ENCODE measurements at regions not wholly inside any gene's neighbourhood (a gene's known extent, or its start where the extent isn't known, plus 50 kb on each side); places are given as distances from the start of the nearest gene placed in this dataset.
A peak's percentile ranks its signal among the peaks of the same experiment; 100 is the strongest.

DNA sequence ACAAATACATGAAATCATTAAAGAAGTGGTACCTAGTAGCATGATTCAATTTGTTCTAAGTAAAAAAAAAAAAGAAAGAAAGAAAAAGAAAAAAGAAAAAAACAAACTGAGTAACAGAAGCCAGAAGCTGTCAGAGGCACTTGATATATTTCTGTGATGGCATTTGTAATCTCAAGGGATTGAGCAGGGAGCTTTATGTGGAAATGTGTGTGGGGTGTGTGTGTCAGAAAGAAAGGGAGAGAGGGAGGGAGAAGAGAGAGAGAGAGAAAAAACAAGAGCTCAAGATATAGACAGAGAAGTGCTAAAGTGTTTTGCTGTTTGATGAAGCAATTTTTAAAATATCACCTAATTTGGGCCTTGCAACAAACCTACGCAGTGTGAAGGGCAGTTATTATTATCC is 357.6 kb upstream of the PCDH15 start:
- Histone ChIP-seq H3K4me2 (no peak overlapping the region), H3K36me3 (ENCODE audit: low read depth) (no peaks in the 10 kb centered on the region), H3K4me1 (replicated peaks; ENCODE audit: insufficient read depth) (no peaks in the 10 kb centered on the region), H3K27me3 (ENCODE audit: insufficient read depth, low read depth) (no peaks in the 10 kb centered on the region), H3K9me3 (ENCODE audit: insufficient read depth, low read depth) (no peaks in the 10 kb centered on the region; the same call in 1 of the 2 replicates), H3K27ac (no peak overlapping the region), H3K9me2 (ENCODE audit: insufficient read depth) (no peaks in the 10 kb centered on the region), H3K79me2 (ENCODE audit: low read depth) (no peaks in the 10 kb centered on the region), H3F3A (ENCODE audit: insufficient read depth, low read depth) (no peaks in the 10 kb centered on the region), H3K4me3 (no peak overlapping the region), H2AFZ (no peak overlapping the region), H4K20me1 (ENCODE audit: insufficient read depth) (no peaks in the 10 kb centered on the region)
- DNase-seq = no peak
- ChIA-PET CTCF (no interaction called here), POLR2A (ENCODE audit: unreplicated experiment) (no interaction called here)
- intact Hi-C loops (cut with micrococcal nuclease; ENCODE audit: unreplicated experiment) = no loop called here
- TF ChIP-seq CTCF (conservative IDR thresholded peaks at IDR 0.05) = no peak
- no peak for TF ChIP-seq EZH2 (IDR thresholded peaks at IDR 0.05; ENCODE audit: low read depth)
- BruUV-seq (replicated peaks) = no TSS peak

DNA sequence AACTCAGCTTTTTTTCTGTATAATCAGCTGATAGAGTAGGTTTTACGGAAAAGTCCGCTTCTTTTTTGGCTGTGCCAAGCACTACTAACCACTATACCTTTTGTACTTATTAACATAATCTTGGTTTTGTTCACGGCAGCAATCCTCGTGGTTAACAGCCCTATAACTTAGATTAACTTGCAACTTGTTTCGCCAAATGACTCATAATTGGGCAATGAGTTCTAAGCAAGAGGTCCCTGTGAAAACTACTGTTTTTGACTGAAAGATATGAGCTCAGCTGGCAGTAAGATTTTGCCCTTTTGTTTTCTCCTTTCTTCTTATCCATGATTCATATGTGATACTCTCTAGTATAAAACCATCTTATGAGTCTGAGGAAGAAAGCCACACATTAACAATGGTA is 345.0 kb upstream of the PCDH15 start:
- Histone ChIP-seq H3K27ac (no peak overlapping the region), H2AFZ (no peak overlapping the region), H3K36me3 (ENCODE audit: low read depth) (no peaks in the 10 kb centered on the region), H3F3A (ENCODE audit: insufficient read depth, low read depth) (no peaks in the 10 kb centered on the region), H3K9me3 (ENCODE audit: insufficient read depth, low read depth) (no peaks in the 10 kb centered on the region), H3K4me2 (no peak overlapping the region), H3K4me3 (no peak overlapping the region), H4K20me1 (ENCODE audit: insufficient read depth) (no peaks in the 10 kb centered on the region), H3K9me2 (ENCODE audit: insufficient read depth) (no peaks in the 10 kb centered on the region), H3K4me1 (replicated peaks; ENCODE audit: insufficient read depth) (no peaks in the 10 kb centered on the region), H3K79me2 (ENCODE audit: low read depth) (no peaks in the 10 kb centered on the region), H3K27me3 (ENCODE audit: insufficient read depth, low read depth) (no peaks in the 10 kb centered on the region)
- intact Hi-C loops (cut with micrococcal nuclease; ENCODE audit: unreplicated experiment) = no loop called here
- no TSS peak for BruUV-seq (replicated peaks)
- ChIA-PET CTCF (no interaction called here), POLR2A (ENCODE audit: unreplicated experiment) (no interaction called here)
- no peak for TF ChIP-seq EZH2 (IDR thresholded peaks at IDR 0.05; ENCODE audit: low read depth)
- TF ChIP-seq CTCF (conservative IDR thresholded peaks at IDR 0.05) = no peak
- no peak for DNase-seq

- H3K4me2 ChIP-seq = no peak overlapping the region
- CTCF ChIA-PET = no interaction called here
- POLR2A ChIA-PET (ENCODE audit: unreplicated experiment) = no interaction called here
- no peak overlapping the region for H3K27ac ChIP-seq
- no peaks in the 10 kb centered on the region for H3K9me2 ChIP-seq (ENCODE audit: insufficient read depth)
- no peaks in the 10 kb centered on the region for H3K4me1 ChIP-seq (replicated peaks; ENCODE audit: insufficient read depth)
- no peak overlapping the region for H3K4me3 ChIP-seq
- peak in 1 of 2 experiments; percentile 47 for DNase-seq
- BruUV-seq (replicated peaks) = no TSS peak
- 0 out of 2 replicates have a peak, but pooled peaks cover 3% of the 10 kb centered on the region for H4K20me1 ChIP-seq (ENCODE audit: insufficient read depth)
- intact Hi-C loops (cut with micrococcal nuclease; ENCODE audit: unreplicated experiment) = no loop called here
- H3K27me3 ChIP-seq (ENCODE audit: insufficient read depth, low read depth) = no peaks in the 10 kb centered on the region
- no peaks in the 10 kb centered on the region for H3F3A ChIP-seq (ENCODE audit: insufficient read depth, low read depth)
- TF ChIP-seq CTCF (conservative IDR thresholded peaks at IDR 0.05) (no peak), EZH2 (IDR thresholded peaks at IDR 0.05; ENCODE audit: low read depth) (no peak)
- H3K36me3 ChIP-seq (ENCODE audit: low read depth) = no peaks in the 10 kb centered on the region
- no peaks in the 10 kb centered on the region for H3K79me2 ChIP-seq (ENCODE audit: low read depth)
- H3K9me3 ChIP-seq (ENCODE audit: insufficient read depth, low read depth) = no peaks in the 10 kb centered on the region
- no peak overlapping the region for H2AFZ ChIP-seq
These were observed 343.0 kb upstream of the PCDH15 start for GRCh38 chr10:55144001-55144400.
